MCF 10A (cell line): ENCODE measurements at regions not wholly inside any gene's neighbourhood (a gene's known extent, or its start where the extent isn't known, plus 50 kb on each side); places are given as distances from the start of the nearest gene placed in this dataset.

Experiments
- BruUV-seq: library from RNA; stranded (reverse); fragments of 400-500 nt; replicated peaks from 2 replicates; lab custom pipeline; 2021; lab: Mats Ljungman, UMichigan
- CTCF ChIA-PET: fragments of 300-600 bp; sonication (Branson Sonifier 250); formaldehyde crosslinking; extraction: SDS; loops from one replicate; lab custom pipeline; 2021; ENCODE audit warnings: antibody characterized with exemption, inconsistent platforms; lab: Yijun Ruan, JAX
- POLR2A ChIA-PET: fragments of 300-600, 350-650 bp; sonication (Branson Sonifier 250); formaldehyde crosslinking; extraction: SDS; loops from one replicate; lab custom pipeline; 2020; ENCODE audit warnings: antibody characterized with exemption, inconsistent platforms; lab: Yijun Ruan, JAX
- DNase-seq: peaks from one replicate; pipeline ENCODE4 v3.0.0-alpha.2; 2018; ENCODE audit not compliant: unreplicated experiment
- H3K27ac Mint-ChIP-seq: one replicate; pipeline ENCODE4 v1.8.0; 2022; ENCODE audit warnings: mild to moderate bottlenecking, low read depth, mixed read lengths; ENCODE audit not compliant: unreplicated experiment
- H3K27me3 Mint-ChIP-seq: one replicate; pipeline ENCODE4 v1.8.0; 2022; ENCODE audit warnings: mixed read lengths; ENCODE audit not compliant: insufficient read depth, unreplicated experiment
- H3K36me3 Mint-ChIP-seq: one replicate; pipeline ENCODE4 v1.8.0; 2022; ENCODE audit warnings: mild to moderate bottlenecking, moderate library complexity, mixed read lengths; ENCODE audit not compliant: insufficient read depth, unreplicated experiment
- H3K4me1 Mint-ChIP-seq: one replicate; pipeline ENCODE4 v1.8.0; 2022; ENCODE audit warnings: mixed read lengths; ENCODE audit not compliant: insufficient read depth, unreplicated experiment
- H3K4me3 Mint-ChIP-seq: one replicate; pipeline ENCODE4 v1.8.0; 2022; ENCODE audit warnings: mild to moderate bottlenecking, moderate library complexity, mixed read lengths; ENCODE audit not compliant: unreplicated experiment
- H3K9me3 Mint-ChIP-seq: one replicate; pipeline ENCODE4 v1.8.0; 2022; ENCODE audit warnings: mixed read lengths; ENCODE audit not compliant: unreplicated experiment
- intact Hi-C: fragments of 100-400 bp; cut with micrococcal nuclease; formaldehyde crosslinking; loops from 2 replicates; pipeline ENCODE4 v1.14.1; 2022
- TF ChIP-seq, protein P1 (sequence below): fragments of 200-600 bp; IDR thresholded peaks from one replicate; pipeline ENCODE4 v1.8.0; 2022; ENCODE audit warnings: antibody characterized with exemption, mild to moderate bottlenecking; ENCODE audit not compliant: unreplicated experiment

DNA sequence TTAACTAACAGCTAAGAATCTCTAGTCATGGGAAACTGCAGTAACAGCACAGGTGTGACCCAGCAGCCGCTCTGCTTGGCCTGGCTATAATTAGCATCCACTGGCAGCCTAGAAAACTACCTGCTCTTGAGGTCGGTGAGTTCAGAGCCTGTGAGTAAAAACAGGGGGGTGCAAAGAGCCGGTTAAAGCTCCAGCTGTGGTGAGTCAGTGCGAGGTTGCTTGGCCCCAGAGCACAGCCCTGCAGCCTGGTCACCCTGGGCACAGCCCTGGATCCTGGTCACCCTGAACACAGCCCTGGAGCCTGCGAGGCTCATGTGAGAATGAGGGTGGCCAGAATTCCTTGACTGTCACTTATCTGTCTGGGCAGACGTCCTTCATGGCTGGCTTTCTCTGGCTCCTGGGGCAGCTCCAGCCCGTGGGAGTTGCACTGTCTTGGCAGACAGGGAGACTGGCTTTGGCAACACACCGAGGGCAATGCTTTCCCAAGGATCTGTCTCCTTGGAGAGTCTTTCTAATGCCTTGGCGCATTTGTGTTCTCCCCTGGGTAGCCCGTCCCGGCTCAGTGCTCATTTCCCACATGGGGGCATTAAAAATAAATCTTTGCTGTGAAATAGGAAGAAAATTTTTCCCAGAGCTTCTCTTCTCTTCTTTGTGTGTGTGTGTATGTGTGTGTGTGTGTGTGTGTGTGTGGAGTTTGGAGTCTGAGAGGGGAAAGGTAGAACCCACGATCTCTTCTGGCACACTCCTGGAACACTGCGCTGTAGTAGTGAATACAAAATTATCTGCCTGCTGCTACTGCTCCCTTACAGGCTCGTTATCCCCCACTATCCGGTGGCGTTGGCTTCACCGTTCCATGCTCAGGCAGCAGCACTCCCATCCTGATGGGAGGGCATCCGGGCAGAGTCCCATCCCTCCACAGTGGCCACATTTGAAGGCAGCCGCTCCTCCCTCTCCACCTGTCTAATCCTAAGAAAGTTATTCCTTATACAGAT, 250.2 kb upstream of the MEX3C start:
- ChIA-PET POLR2A (interaction anchor here (1.1 kb wide), 1 partner anchor 81 kb away, joined by 3 read pairs; no protein-coding TSS in a partner anchor), CTCF (interaction anchor here (0.6 kb wide), 2 partner anchors 35 to 109 kb away, joined by 3 read pairs; no protein-coding TSS in a partner anchor)
- TF ChIP-seq, protein P1, sequence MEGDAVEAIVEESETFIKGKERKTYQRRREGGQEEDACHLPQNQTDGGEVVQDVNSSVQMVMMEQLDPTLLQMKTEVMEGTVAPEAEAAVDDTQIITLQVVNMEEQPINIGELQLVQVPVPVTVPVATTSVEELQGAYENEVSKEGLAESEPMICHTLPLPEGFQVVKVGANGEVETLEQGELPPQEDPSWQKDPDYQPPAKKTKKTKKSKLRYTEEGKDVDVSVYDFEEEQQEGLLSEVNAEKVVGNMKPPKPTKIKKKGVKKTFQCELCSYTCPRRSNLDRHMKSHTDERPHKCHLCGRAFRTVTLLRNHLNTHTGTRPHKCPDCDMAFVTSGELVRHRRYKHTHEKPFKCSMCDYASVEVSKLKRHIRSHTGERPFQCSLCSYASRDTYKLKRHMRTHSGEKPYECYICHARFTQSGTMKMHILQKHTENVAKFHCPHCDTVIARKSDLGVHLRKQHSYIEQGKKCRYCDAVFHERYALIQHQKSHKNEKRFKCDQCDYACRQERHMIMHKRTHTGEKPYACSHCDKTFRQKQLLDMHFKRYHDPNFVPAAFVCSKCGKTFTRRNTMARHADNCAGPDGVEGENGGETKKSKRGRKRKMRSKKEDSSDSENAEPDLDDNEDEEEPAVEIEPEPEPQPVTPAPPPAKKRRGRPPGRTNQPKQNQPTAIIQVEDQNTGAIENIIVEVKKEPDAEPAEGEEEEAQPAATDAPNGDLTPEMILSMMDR: no peak
- Mint-ChIP-seq H3K36me3 (no peaks in the 10 kb centered on the region), H3K4me3 (no peak overlapping the region), H3K27me3 (no peaks in the 10 kb centered on the region), H3K9me3 (no peaks in the 10 kb centered on the region), H3K27ac (peak overlapping the region; percentile 91), H3K4me1 (peaks cover 17% of the 10 kb centered on the region)
- intact Hi-C loops: no loop called here
- DNase-seq: peak; percentile 49
- no TSS peak for BruUV-seq

DNA sequence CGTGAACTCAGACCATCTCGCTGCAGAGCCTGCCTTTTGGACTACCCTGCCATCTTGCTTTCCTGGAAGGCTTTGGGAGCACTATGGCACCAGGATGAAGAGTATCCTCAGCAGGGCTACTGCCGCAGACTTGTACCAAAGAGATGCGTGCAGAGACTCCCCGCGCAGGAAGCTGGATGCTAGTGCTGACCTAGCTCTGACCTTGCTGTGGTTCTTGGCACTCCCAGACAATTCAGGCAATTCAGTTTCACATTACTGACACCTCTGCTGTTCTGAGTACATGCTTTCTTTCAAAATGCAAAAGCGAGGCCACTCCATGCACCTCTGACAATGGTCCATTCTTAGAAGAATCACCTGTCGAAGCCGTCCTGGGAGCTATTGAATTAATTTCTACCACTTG, 251.5 kb upstream of the MEX3C start:
- Mint-ChIP-seq H3K36me3 (no peaks in the 10 kb centered on the region), H3K9me3 (no peaks in the 10 kb centered on the region), H3K4me3 (no peak overlapping the region), H3K4me1 (peaks cover 17% of the 10 kb centered on the region), H3K27me3 (no peaks in the 10 kb centered on the region), H3K27ac (no peak overlapping the region)
- CTCF ChIA-PET: interaction anchor here (0.5 to 0.6 kb wide), 2 partner anchors 95 to 111 kb away, joined by 3 read pairs; no protein-coding TSS in a partner anchor
- TF ChIP-seq, protein P1: no peak
- intact Hi-C loops: no loop called here
- no peak for DNase-seq
- no TSS peak for BruUV-seq
- POLR2A ChIA-PET: interaction anchor here (0.7 kb wide), 1 partner anchor 18 kb away, joined by 3 read pairs; no protein-coding TSS in a partner anchor

DNA sequence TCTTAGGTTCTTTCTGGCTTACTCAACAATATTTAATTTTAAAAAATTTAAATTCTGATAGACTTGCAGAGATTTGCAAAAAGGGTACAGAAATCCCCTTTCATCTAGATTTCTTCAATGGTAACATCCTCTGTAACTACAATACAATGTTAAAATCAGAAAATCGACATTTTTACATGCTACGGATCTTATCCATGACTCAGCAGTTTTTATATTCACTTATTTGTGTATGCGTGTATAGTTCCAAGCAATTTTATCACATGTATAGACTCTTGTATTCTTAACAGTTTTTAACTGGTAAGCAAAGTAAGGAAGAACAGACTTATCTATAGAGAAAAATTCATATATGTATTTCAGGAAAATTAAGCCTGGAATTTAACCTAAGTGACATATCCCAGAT, 256.1 kb upstream of the MEX3C start:
- POLR2A ChIA-PET: no interaction called here
- H3K36me3 Mint-ChIP-seq: no peaks in the 10 kb centered on the region
- no peak overlapping the region for H3K4me3 Mint-ChIP-seq
- CTCF ChIA-PET: interaction anchor here (0.6 kb wide), 1 partner anchor 47 kb away, joined by 4 read pairs; no protein-coding TSS in a partner anchor
- no peaks in the 10 kb centered on the region for H3K9me3 Mint-ChIP-seq
- no peak overlapping the region for H3K27ac Mint-ChIP-seq
- BruUV-seq: no TSS peak
- no peaks in the 10 kb centered on the region for H3K4me1 Mint-ChIP-seq
- no peaks in the 10 kb centered on the region for H3K27me3 Mint-ChIP-seq
- TF ChIP-seq, protein P1: no peak
- intact Hi-C loops: no loop called here
- DNase-seq: no peak

DNA sequence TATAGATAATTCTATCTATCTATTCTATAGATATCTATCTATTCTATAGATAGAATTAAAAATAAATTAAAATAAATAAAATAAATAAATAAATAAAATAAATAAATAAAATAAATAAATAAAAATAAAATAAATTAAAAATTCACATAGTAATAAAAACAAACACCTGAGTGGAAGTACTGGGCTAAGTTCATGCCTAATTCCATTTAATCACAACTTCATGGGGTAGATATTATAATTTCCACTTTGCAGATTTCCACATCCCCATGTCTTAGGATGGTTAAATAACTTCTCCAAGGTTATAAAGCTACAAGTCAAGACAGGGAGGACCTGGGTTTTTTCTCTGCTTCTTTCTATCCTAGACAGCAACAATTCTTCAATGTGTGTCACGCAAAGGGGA, 261.4 kb upstream of the MEX3C start:
- Mint-ChIP-seq H3K4me1 (peaks cover 30% of the 10 kb centered on the region), H3K4me3 (no peak overlapping the region), H3K27me3 (no peaks in the 10 kb centered on the region), H3K27ac (no peak overlapping the region), H3K36me3 (no peaks in the 10 kb centered on the region), H3K9me3 (no peaks in the 10 kb centered on the region)
- intact Hi-C loops: no loop called here
- DNase-seq: no peak
- TF ChIP-seq, protein P1: no peak
- POLR2A ChIA-PET: interaction anchor here (0.9 kb wide), 1 partner anchor 18 kb away, joined by 3 read pairs; no protein-coding TSS in a partner anchor
- no TSS peak for BruUV-seq
- CTCF ChIA-PET: interaction anchor here (0.5 kb wide), 1 partner anchor 183 kb away, joined by 6 read pairs; no protein-coding TSS in a partner anchor
